Ishikawa (cell line): ENCODE measurements at regions not wholly inside any gene's neighbourhood (a gene's known extent, or its start where the extent isn't known, plus 50 kb on each side); places are given as distances from the start of the nearest gene placed in this dataset.

Source experiments
- EP300 ChIP-seq: IDR thresholded peaks from 2 replicates; pipeline ENCODE4 v1.6.1; 2012; ENCODE audit warnings: borderline replicate concordance
- MAX ChIP-seq: IDR thresholded peaks from 2 replicates; pipeline ENCODE4 v1.6.1; 2012
- TAF1 ChIP-seq: IDR thresholded peaks from 2 replicates; pipeline ENCODE4 v1.6.1; 2012; ENCODE audit warnings: low read depth, mild to moderate bottlenecking
- ZBTB7A ChIP-seq: IDR thresholded peaks from 2 replicates; pipeline ENCODE4 v1.6.1; 2012; ENCODE audit warnings: low read depth
- TF ChIP-seq, protein P1 (sequence below): IDR thresholded peaks from 2 replicates; pipeline ENCODE4 v1.6.1; 2012; ENCODE audit warnings: low read depth, mild to moderate bottlenecking

GRCh38 chr1:116288201-116288598 is 84.8 kb upstream of the ATP1A1 start:
- TF ChIP-seq TAF1 (no peak), EP300 (no peak), MAX (no peak), ZBTB7A (no peak)
- TF ChIP-seq, protein P1, sequence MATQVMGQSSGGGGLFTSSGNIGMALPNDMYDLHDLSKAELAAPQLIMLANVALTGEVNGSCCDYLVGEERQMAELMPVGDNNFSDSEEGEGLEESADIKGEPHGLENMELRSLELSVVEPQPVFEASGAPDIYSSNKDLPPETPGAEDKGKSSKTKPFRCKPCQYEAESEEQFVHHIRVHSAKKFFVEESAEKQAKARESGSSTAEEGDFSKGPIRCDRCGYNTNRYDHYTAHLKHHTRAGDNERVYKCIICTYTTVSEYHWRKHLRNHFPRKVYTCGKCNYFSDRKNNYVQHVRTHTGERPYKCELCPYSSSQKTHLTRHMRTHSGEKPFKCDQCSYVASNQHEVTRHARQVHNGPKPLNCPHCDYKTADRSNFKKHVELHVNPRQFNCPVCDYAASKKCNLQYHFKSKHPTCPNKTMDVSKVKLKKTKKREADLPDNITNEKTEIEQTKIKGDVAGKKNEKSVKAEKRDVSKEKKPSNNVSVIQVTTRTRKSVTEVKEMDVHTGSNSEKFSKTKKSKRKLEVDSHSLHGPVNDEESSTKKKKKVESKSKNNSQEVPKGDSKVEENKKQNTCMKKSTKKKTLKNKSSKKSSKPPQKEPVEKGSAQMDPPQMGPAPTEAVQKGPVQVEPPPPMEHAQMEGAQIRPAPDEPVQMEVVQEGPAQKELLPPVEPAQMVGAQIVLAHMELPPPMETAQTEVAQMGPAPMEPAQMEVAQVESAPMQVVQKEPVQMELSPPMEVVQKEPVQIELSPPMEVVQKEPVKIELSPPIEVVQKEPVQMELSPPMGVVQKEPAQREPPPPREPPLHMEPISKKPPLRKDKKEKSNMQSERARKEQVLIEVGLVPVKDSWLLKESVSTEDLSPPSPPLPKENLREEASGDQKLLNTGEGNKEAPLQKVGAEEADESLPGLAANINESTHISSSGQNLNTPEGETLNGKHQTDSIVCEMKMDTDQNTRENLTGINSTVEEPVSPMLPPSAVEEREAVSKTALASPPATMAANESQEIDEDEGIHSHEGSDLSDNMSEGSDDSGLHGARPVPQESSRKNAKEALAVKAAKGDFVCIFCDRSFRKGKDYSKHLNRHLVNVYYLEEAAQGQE: no peak
